Breast epithelium (tissue), 4 donors: ENCODE measurements at regions not wholly inside any gene's neighbourhood (a gene's known extent, or its start where the extent isn't known, plus 50 kb on each side); places are given as distances from the start of the nearest gene placed in this dataset.

Source experiments
- DNase-seq, 2 donors: peaks; one replicate each; pipeline ENCODE4 v3.0.0-alpha.2; 2019; ENCODE audit warnings: low spot score in 2 of 2
- H3K27ac ChIP-seq, 2 donors: fragments of 200-600 bp; sonication (generic) in 1 of 2; one replicate each; pipeline ENCODE4 v1.5.1; 2016 to 2019; ENCODE audit warnings: mild to moderate bottlenecking in 1 of 2
- H3K27me3 ChIP-seq, 2 donors: fragments of 200-600 bp; sonication (generic) in 1 of 2; one replicate each; pipeline versions ENCODE4 v1.5.1 to v1.6.0; 2017 to 2019; ENCODE audit warnings: control low read depth in 1 of 2, mild to moderate bottlenecking in 1 of 2
- H3K36me3 ChIP-seq: fragments of 200-600 bp; one replicate; pipeline ENCODE4 v1.5.1; 2019
- H3K4me1 ChIP-seq, 2 donors: fragments of 200-600 bp; sonication (generic); one replicate each; pipeline ENCODE4 v1.5.1; 2016 to 2019; ENCODE audit warnings: control low read depth in 1 of 2
- H3K4me3 ChIP-seq, 3 donors: fragments of 200-600 bp; sonication (generic); 1 replicate in 2 of 3; 2 replicates in 1 of 3; pipeline ENCODE4 v1.5.1; 2016 to 2019; ENCODE audit warnings: mild to moderate bottlenecking in 3 of 3, moderate library complexity in 2 of 3
- H3K9me3 ChIP-seq, 2 donors: fragments of 200-600 bp; sonication (generic) in 1 of 2; one replicate each; pipeline ENCODE4 v1.5.1; 2016 to 2019; ENCODE audit warnings: control low read depth in 1 of 2
- CTCF ChIP-seq, 3 donors: fragments of 450-650 bp; IDR thresholded peaks; one replicate each; pipeline ENCODE4 v1.5.1; 2016 to 2017; ENCODE audit warnings: antibody characterized with exemption in 3 of 3, mild to moderate bottlenecking in 3 of 3, moderate library complexity in 3 of 3
- POLR2A ChIP-seq: fragments of 450-650 bp; IDR thresholded peaks from one replicate; pipeline ENCODE4 v1.6.1; 2016; ENCODE audit warnings: antibody characterized with exemption, mild to moderate bottlenecking, moderate library complexity
- POLR2AphosphoS5 ChIP-seq, 3 donors: sonication (generic); formaldehyde crosslinking; IDR thresholded peaks; one replicate each; pipeline ENCODE4 v1.6.1; 2017; ENCODE audit warnings: antibody characterized with exemption in 3 of 3
- intact Hi-C: fragments of 100-400 bp; cut with DNase I; formaldehyde crosslinking; loops from one replicate; pipeline ENCODE4 v1.15.1; 2023; ENCODE audit warnings: low total_unique reads

- Histone ChIP-seq H3K36me3 (no peaks in the 10 kb centered on the region), H3K27ac (no peak overlapping the region), H3K4me1 (no peaks in the 10 kb centered on the region), H3K4me3 (no peak overlapping the region), H3K9me3 (no peaks in the 10 kb centered on the region), H3K27me3 (no peaks in the 10 kb centered on the region)
- no peak for DNase-seq
- intact Hi-C loops, result no loop called here
- TF ChIP-seq POLR2A, result no peak
- TF ChIP-seq POLR2AphosphoS5 (IDR thresholded peaks at IDR 0.05), result no peak
These were observed 132.6 kb upstream of the CDH10 start for GRCh38 chr5:24777392-24777791.

GRCh38 chr5:24773261-24773660, 128.5 kb upstream of the CDH10 start:
- no peaks in the 10 kb centered on the region for H3K36me3 ChIP-seq
- TF ChIP-seq CTCF (IDR thresholded peaks at IDR 0.05) (no peak), POLR2AphosphoS5 (IDR thresholded peaks at IDR 0.05) (no peak), POLR2A (no peak)
- H3K4me1 ChIP-seq, result no peaks in the 10 kb centered on the region
- intact Hi-C loops, result no loop called here
- H3K9me3 ChIP-seq, result no peaks in the 10 kb centered on the region
- DNase-seq, result no peak
- H3K4me3 ChIP-seq, result no peak overlapping the region
- H3K27me3 ChIP-seq, result no peaks in the 10 kb centered on the region
- H3K27ac ChIP-seq, result no peak overlapping the region

DNA sequence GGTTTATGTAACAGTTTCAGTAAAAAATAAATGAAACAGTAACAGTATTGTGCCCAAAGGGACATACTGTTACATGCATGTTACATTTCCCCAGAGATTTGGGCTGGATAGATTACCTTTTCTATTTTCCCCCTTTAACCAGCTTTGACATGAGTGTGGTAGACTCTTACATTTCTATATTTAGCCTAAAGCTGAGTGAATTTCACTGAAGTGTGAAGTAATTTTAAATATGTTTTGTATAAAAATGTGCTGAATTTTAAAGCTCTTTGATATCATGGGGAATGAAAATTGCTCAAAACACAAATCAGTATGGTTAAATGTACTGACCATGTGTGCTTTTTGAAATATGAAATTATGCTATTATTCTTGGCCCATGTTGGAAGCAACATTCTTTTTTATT, 122.3 kb upstream of the CDH10 start:
- Histone ChIP-seq H3K36me3 (no peaks in the 10 kb centered on the region), H3K4me1 (no peaks in the 10 kb centered on the region), H3K9me3 (peaks cover 4 to 7% of the 10 kb centered on the region in 2 donors), H3K4me3 (no peak overlapping the region), H3K27me3 (no peaks in the 10 kb centered on the region), H3K27ac (no peak overlapping the region)
- intact Hi-C loops, result no loop called here
- DNase-seq, result no peak
- no peak for TF ChIP-seq POLR2AphosphoS5 (IDR thresholded peaks at IDR 0.05)
- TF ChIP-seq POLR2A, result no peak
- TF ChIP-seq CTCF (IDR thresholded peaks at IDR 0.05), result no peak

GRCh38 chr5:24765219-24765618, 120.4 kb upstream of the CDH10 start:
- no peaks in the 10 kb centered on the region for H3K4me1 ChIP-seq
- H3K9me3 ChIP-seq, result peaks cover 15 to 21% of the 10 kb centered on the region in 2 donors
- DNase-seq, result no peak
- H3K4me3 ChIP-seq, result no peak overlapping the region
- TF ChIP-seq POLR2AphosphoS5 (IDR thresholded peaks at IDR 0.05) (no peak), CTCF (IDR thresholded peaks at IDR 0.05) (no peak), POLR2A (no peak)
- H3K36me3 ChIP-seq, result no peaks in the 10 kb centered on the region
- intact Hi-C loops, result no loop called here
- H3K27me3 ChIP-seq, result no peaks in the 10 kb centered on the region
- no peak overlapping the region for H3K27ac ChIP-seq

GRCh38 chr5:24750355-24750754, 105.6 kb upstream of the CDH10 start:
- Histone ChIP-seq H3K4me3 (no peak overlapping the region), H3K27me3 (no peaks in the 10 kb centered on the region), H3K36me3 (no peaks in the 10 kb centered on the region), H3K4me1 (no peaks in the 10 kb centered on the region), H3K9me3 (peaks cover 0 to 4% of the 10 kb centered on the region in 2 donors), H3K27ac (no peak overlapping the region)
- TF ChIP-seq CTCF (IDR thresholded peaks at IDR 0.05) (no peak), POLR2A (no peak), POLR2AphosphoS5 (IDR thresholded peaks at IDR 0.05) (no peak)
- DNase-seq, result no peak
- intact Hi-C loops, result loop anchor here (5.0 kb wide), 1 partner anchor 293 kb away; no protein-coding TSS in a partner anchor

DNA sequence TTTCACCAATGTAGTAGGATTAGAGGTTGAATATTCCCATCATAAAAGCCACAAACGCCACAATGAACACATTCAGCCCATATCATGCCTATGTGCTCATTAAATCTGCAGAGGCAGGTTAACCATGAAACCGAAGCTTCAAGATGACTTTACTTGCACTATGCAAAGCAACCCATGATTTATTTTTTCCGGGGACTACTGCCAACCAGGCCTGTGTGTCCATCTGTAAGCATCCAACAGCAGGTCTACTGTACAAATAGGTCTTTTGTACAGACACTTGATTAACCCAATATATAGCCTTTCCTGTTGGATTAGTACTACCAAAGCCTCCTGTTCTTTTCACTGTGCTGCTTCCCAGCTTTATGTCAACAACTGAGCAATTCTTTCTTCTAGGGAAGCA, 104.9 kb upstream of the CDH10 start:
- TF ChIP-seq POLR2AphosphoS5 (IDR thresholded peaks at IDR 0.05) (no peak), CTCF (IDR thresholded peaks at IDR 0.05) (no peak), POLR2A (no peak)
- H3K27ac ChIP-seq, result no peak overlapping the region
- no peak for DNase-seq
- H3K4me3 ChIP-seq, result no peak overlapping the region
- H3K36me3 ChIP-seq, result no peaks in the 10 kb centered on the region
- no peaks in the 10 kb centered on the region for H3K4me1 ChIP-seq
- H3K27me3 ChIP-seq, result no peaks in the 10 kb centered on the region
- intact Hi-C loops, result loop anchor here (5.0 kb wide), 1 partner anchor 292 kb away; no protein-coding TSS in a partner anchor
- H3K9me3 ChIP-seq, result peaks cover 0 to 4% of the 10 kb centered on the region in 2 donors
